IMR-90 (cell line): ENCODE measurements at regions not wholly inside any gene's neighbourhood (a gene's known extent, or its start where the extent isn't known, plus 50 kb on each side); places are given as distances from the start of the nearest gene placed in this dataset.
A peak's percentile ranks its signal among the peaks of the same experiment; 100 is the strongest.

Experiments
- ATAC-seq: fragments of 200-7000 bp; cut with Tn5 transposase; 2 replicates; pipeline ENCODE4 v1.9.1; 2020; ENCODE audit warnings: low read depth, mild to moderate bottlenecking, moderate library complexity
- BruUV-seq: library from RNA; stranded (reverse); fragments of 400-500 nt; replicated peaks from 2 replicates; lab custom pipeline; 2021; lab: Mats Ljungman, UMichigan
- CTCF ChIA-PET: fragments of 300-600 bp; formaldehyde crosslinking; extraction: SDS; loops from one replicate; lab custom pipeline; 2021; ENCODE audit warnings: antibody characterized with exemption; lab: Yijun Ruan, JAX
- POLR2A ChIA-PET: fragments of 300-600 bp; sonication (Branson Sonifier 250); formaldehyde crosslinking; loops from one replicate; lab custom pipeline; 2022; ENCODE audit warnings: antibody characterized with exemption; ENCODE audit not compliant: unreplicated experiment; lab: Charles Lee
- DNase-seq: peaks from one replicate; pipeline ENCODE4 v3.0.0; 2013
- H2AFZ ChIP-seq: replicated peaks from 2 replicates; pipeline ENCODE3; 2013; ENCODE audit warnings: low read length, mild to moderate bottlenecking; ENCODE audit not compliant: poor library complexity
- H2AK5ac ChIP-seq: 2 replicates; pipeline ENCODE4 v1.6.1; 2013; ENCODE audit warnings: low read depth, low read length, inconsistent platforms
- H2AK9ac ChIP-seq: replicated peaks from 2 replicates; pipeline ENCODE3; 2013; ENCODE audit warnings: mild to moderate bottlenecking, low read depth, low read length, moderate library complexity; ENCODE audit not compliant: poor library complexity
- H2BK120ac ChIP-seq: 2 replicates; pipeline ENCODE4 v1.6.1; 2013; ENCODE audit warnings: low read depth, low read length, inconsistent platforms
- H2BK15ac ChIP-seq: 3 replicates; pipeline ENCODE4 v1.6.1; 2013; ENCODE audit warnings: low read depth, low read length, inconsistent platforms
- H2BK20ac ChIP-seq: 2 replicates; pipeline ENCODE4 v1.6.1; 2013; ENCODE audit warnings: low read depth, mild to moderate bottlenecking, inconsistent platforms, low read length, moderate library complexity
- H2BK5ac ChIP-seq: 2 replicates; pipeline ENCODE4 v1.6.1; 2013; ENCODE audit warnings: mild to moderate bottlenecking, low read depth, low read length, inconsistent platforms; ENCODE audit not compliant: poor library complexity, severe bottlenecking
- H3K14ac ChIP-seq: replicated peaks from 2 replicates; pipeline ENCODE4 v1.6.1; 2013; ENCODE audit warnings: low read depth, low read length, inconsistent platforms
- H3K18ac ChIP-seq: 2 replicates; pipeline ENCODE4 v1.6.1; 2013; ENCODE audit warnings: low read depth, low read length, control low read depth
- H3K23ac ChIP-seq: 2 replicates; pipeline ENCODE4 v1.6.1; 2013; ENCODE audit warnings: low read depth, low read length, inconsistent platforms
- H3K27ac ChIP-seq: 2 replicates; pipeline ENCODE4 v1.5.1; 2013; ENCODE audit warnings: mild to moderate bottlenecking, control low read depth, low read length; ENCODE audit not compliant: insufficient read depth
- H3K27me3 ChIP-seq: 2 replicates; pipeline ENCODE4 v1.6.1; 2013; ENCODE audit warnings: low read length; ENCODE audit not compliant: control insufficient read depth, insufficient read depth
- H3K36me3 ChIP-seq: 2 replicates; pipeline ENCODE4 v1.6.1; 2013; ENCODE audit warnings: low read length, mixed read lengths; ENCODE audit not compliant: control insufficient read depth, insufficient read depth
- H3K4ac ChIP-seq: 2 replicates; pipeline ENCODE4 v1.6.1; 2013; ENCODE audit warnings: low read depth, low read length, inconsistent platforms
- H3K4me1 ChIP-seq: 2 replicates; pipeline ENCODE4 v1.6.1; 2013; ENCODE audit warnings: low read length, mixed read lengths; ENCODE audit not compliant: control insufficient read depth, insufficient read depth
- H3K4me2 ChIP-seq: 2 replicates; pipeline ENCODE4 v1.6.1; 2013; ENCODE audit warnings: low read depth, mild to moderate bottlenecking, control low read depth, low read length, moderate library complexity
- H3K4me3 ChIP-seq: 2 replicates; pipeline ENCODE4 v1.5.1; 2013; ENCODE audit warnings: low read depth, mild to moderate bottlenecking, control low read depth, low read length, moderate library complexity; ENCODE audit not compliant: insufficient read depth
- H3K56ac ChIP-seq: 2 replicates; pipeline ENCODE4 v1.6.1; 2013; ENCODE audit warnings: low read length, inconsistent platforms; ENCODE audit not compliant: insufficient read depth; ENCODE audit errors: extremely low read depth
- H3K79me1 ChIP-seq, 2 experiments: 2 replicates each; pipeline ENCODE4 v1.6.1; 2013; ENCODE audit warnings: low read length in 2 of 2, inconsistent platforms in 1 of 2, low read depth in 1 of 2
- H3K9ac ChIP-seq: 2 replicates; pipeline ENCODE4 v1.6.1; 2013; ENCODE audit warnings: low read depth, low read length, control low read depth
- H3K9me1 ChIP-seq: 2 replicates; pipeline ENCODE4 v1.6.1; 2013; ENCODE audit warnings: low read length, inconsistent platforms; ENCODE audit not compliant: insufficient read depth
- H3K9me3 ChIP-seq: 2 replicates; pipeline ENCODE4 v1.6.1; 2013; ENCODE audit warnings: low read length; ENCODE audit not compliant: control insufficient read depth, insufficient read depth
- H4K20me1 ChIP-seq: 2 replicates; pipeline ENCODE4 v1.6.1; 2013; ENCODE audit warnings: low read length, inconsistent platforms; ENCODE audit not compliant: insufficient read depth
- H4K5ac ChIP-seq: 2 replicates; pipeline ENCODE4 v1.6.1; 2013; ENCODE audit warnings: mild to moderate bottlenecking, low read depth, low read length, control low read depth
- H4K8ac ChIP-seq, 2 experiments: 2 replicates each; pipeline ENCODE4 v1.6.1; 2013; ENCODE audit warnings: low read depth in 2 of 2, low read length in 2 of 2, control low read depth in 1 of 2, inconsistent platforms in 1 of 2
- H4K91ac ChIP-seq: 2 replicates; pipeline ENCODE4 v1.6.1; 2013; ENCODE audit warnings: low read depth, low read length, inconsistent platforms; ENCODE audit not compliant: insufficient read depth
- BHLHE40 ChIP-seq: fragments of 150-350 bp; IDR thresholded peaks from 2 replicates; pipeline ENCODE4 v1.6.1; 2016; ENCODE audit warnings: mild to moderate bottlenecking, low read depth, low read length
- CEBPB ChIP-seq: IDR thresholded peaks from 2 replicates; pipeline ENCODE4 v1.6.1; 2012; ENCODE audit warnings: low read depth, low read length, improper control_type of control experiment
- CHD1 ChIP-seq: IDR thresholded peaks from 2 replicates; pipeline ENCODE4 v1.6.1; 2012; ENCODE audit warnings: low read depth, low read length, improper control_type of control experiment
- FOS ChIP-seq: fragments of 150-350 bp; IDR thresholded peaks from 2 replicates; pipeline ENCODE4 v1.6.1; 2016; ENCODE audit warnings: low read depth, low read length
- MAFK ChIP-seq: IDR thresholded peaks from 2 replicates; pipeline ENCODE4 v1.6.1; 2012; ENCODE audit warnings: low read depth, low read length, improper control_type of control experiment
- MAZ ChIP-seq: IDR thresholded peaks from 2 replicates; pipeline ENCODE4 v1.6.1; 2012; ENCODE audit warnings: low read depth, mild to moderate bottlenecking, low read length, improper control_type of control experiment, moderate library complexity, borderline replicate concordance
- MXI1 ChIP-seq: IDR thresholded peaks from 2 replicates; pipeline ENCODE4 v1.6.1; 2012; ENCODE audit warnings: low read depth, mild to moderate bottlenecking, low read length, moderate library complexity, borderline replicate concordance
- POLR2A ChIP-seq: IDR thresholded peaks from 2 replicates; pipeline ENCODE4 v1.6.1; 2012; ENCODE audit warnings: mild to moderate bottlenecking, low read depth, low read length
- RAD21 ChIP-seq: IDR thresholded peaks from 2 replicates; pipeline ENCODE4 v1.6.1; 2012; ENCODE audit warnings: low read length, improper control_type of control experiment
- RFX5 ChIP-seq: IDR thresholded peaks from 2 replicates; pipeline ENCODE4 v1.8.0; 2012; ENCODE audit warnings: low read depth, mild to moderate bottlenecking, low read length, moderate library complexity
- SMC3 ChIP-seq: fragments of 150-350 bp; IDR thresholded peaks from 2 replicates; pipeline ENCODE4 v1.6.1; 2016; ENCODE audit warnings: low read depth, mild to moderate bottlenecking, antibody characterized with exemption, low read length, moderate library complexity
- USF2 ChIP-seq: fragments of 150-350 bp; IDR thresholded peaks from 2 replicates; pipeline ENCODE4 v1.6.1; 2017; ENCODE audit warnings: mild to moderate bottlenecking, antibody characterized with exemption, low read length, low read depth
- WGBS, 2 experiments: methylation state at CpG; one replicate each; pipeline versions ENCODE4 v1.1.5 to v1.1.7; 2013; ENCODE audit warnings: missing lambda C conversion rate in 2 of 2; ENCODE audit not compliant: insufficient read length in 1 of 2; ENCODE audit errors: extremely low coverage in 2 of 2; 5-methylcytosine and 5-hydroxymethylcytosine counted together
- dilution Hi-C: fragments of 300-500 bp; cut with HindIII; formaldehyde crosslinking; loops from one replicate; pipeline ENCODE4 v1.14.3; 2018; ENCODE audit warnings: low sequenced_read_pairs; ENCODE audit not compliant: unreplicated experiment
- in situ Hi-C: fragments of 300-500 bp; cut with MboI; formaldehyde crosslinking; loops from 3 replicates; pipeline ENCODE4 v1.14.3; 2019; ENCODE audit warnings: low sequenced_read_pairs, inconsistent platforms, mixed read lengths
- intact Hi-C: fragments of 100-400 bp; cut with micrococcal nuclease; formaldehyde crosslinking; loops from 2 replicates; pipeline ENCODE4 v1.10.0; 2022
- TF ChIP-seq, protein P1 (sequence below): conservative IDR thresholded peaks from 2 replicates; pipeline ENCODE4 v1.5.1; 2012; ENCODE audit warnings: mild to moderate bottlenecking, low read depth, low read length, improper control_type of control experiment

DNA sequence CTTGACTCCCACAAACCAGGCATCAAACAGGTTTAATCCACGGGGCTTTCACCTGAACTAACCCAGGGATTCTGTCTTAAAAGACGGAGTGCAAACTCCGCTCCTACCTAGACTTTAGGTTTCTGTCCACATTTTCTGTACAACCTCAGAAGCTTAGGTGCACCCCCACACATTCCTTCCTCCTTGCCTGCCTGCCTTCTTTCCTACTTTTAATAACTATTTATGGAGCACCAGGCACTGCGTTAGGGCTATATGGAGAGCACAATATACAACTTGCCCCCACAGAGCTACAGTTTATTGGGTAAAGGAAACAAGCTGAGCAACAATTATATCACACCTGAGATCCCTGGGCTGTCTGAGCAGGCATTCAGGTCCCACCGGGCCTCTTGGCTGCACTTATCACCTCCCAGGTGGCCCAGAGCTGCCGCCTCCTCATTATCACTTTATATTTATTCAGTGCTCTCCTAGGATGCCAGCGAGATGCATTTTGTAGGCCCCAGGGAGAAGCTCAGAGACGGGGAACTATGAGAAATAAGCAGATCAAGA is 64.1 kb downstream of the DNTTIP2 start (continued):
- TF ChIP-seq FOS = no peak

DNA sequence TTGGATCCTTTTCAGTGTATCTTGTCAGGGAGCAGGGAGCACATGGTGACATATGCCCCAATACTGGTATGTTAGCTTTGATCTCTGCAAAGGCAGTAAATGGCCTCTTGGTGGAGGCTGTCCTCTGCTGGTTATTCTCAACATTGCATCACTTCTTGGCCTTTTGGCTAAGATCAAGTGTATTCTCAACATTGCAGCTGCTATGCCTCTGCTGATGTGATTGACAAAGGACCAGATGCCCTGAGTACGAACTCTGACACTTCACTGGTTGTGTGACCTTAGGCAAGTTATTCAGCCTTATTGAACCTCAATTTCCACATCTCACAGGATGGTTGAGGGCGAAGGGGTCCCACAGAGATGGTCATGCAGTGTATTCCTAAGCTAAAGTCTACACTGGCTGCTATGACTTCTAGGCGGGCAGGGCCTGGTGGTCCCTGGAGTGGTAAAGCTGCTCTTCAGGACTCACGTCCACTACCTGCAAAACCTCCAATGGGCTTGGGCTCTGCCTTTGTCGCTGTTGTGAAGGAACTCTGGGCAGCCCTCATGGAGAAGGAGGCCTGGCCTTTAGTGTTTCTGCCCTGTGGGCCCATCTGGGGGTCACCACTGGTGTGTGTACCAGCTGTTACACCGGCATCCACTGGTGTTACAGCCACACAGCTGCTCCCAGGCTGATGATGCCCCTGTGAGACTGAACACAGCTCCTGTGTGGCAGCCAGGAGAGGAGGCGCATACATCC is 64.8 kb downstream of the DNTTIP2 start:
- no peak overlapping the region for H3K27ac ChIP-seq
- no peaks in the 10 kb centered on the region for H3K9me3 ChIP-seq
- H3K4me2 ChIP-seq = no peak overlapping the region
- peaks cover 0 to 11% of the 10 kb centered on the region in 2 experiments; a peak in 1 of 4 replicates for H3K79me1 ChIP-seq
- H3K56ac ChIP-seq = no peak overlapping the region
- ATAC-seq (peak; percentile 88), DNase-seq (peak; percentile 84)
- peak overlapping the region; percentile 60 for H4K91ac ChIP-seq
- H2BK20ac ChIP-seq = peak overlapping the region; percentile 84
- H3K4me3 ChIP-seq = no peak overlapping the region
- H3K9me1 ChIP-seq = peaks cover 12% of the 10 kb centered on the region
- H3K4ac ChIP-seq = peak overlapping the region; percentile 74
- 0 out of 2 replicates have a peak overlapping the region, but pooled peaks have one; percentile 48 for H3K23ac ChIP-seq
- H3K36me3 ChIP-seq = no peaks in the 10 kb centered on the region
- no peak overlapping the region for H3K9ac ChIP-seq
- WGBS, 2 experiments = 80% methylated on average over 4 of the region's 7 CpGs; no CpG with 5 or more reads in 1 of the 2 experiments
- dilution Hi-C loops (no loop called here), intact Hi-C loops (loop anchor here (1.0 kb wide), 3 partner anchors 134 to 376 kb away; no protein-coding TSS in a partner anchor), in situ Hi-C loops (no loop called here)
- H2BK15ac ChIP-seq = peak overlapping the region; percentile 45; the same call in 1 of the 3 replicates
- H4K8ac ChIP-seq = peak overlapping the region in 1 of 2 experiments; percentile 49; a peak in 1 of 4 replicates
- H2BK120ac ChIP-seq = peak overlapping the region; percentile 0
- H4K20me1 ChIP-seq = 0 out of 2 replicates have a peak, but pooled peaks cover 3% of the 10 kb centered on the region
- POLR2A ChIA-PET = interaction anchor here (0.6 kb wide), 1 partner anchor 183 kb away, joined by 3 read pairs; no protein-coding TSS in a partner anchor
- H2BK5ac ChIP-seq = no peak overlapping the region
- H2AK9ac ChIP-seq = peak overlapping the region; percentile 47
- peaks cover 10% of the 10 kb centered on the region for H3K4me1 ChIP-seq
- no peak overlapping the region for H3K14ac ChIP-seq
- no peak overlapping the region for H3K18ac ChIP-seq
- H2AK5ac ChIP-seq = peak overlapping the region; percentile 97
- no peak overlapping the region for H2AFZ ChIP-seq
- TF ChIP-seq SMC3 (peak; percentile 100), POLR2A (peak; percentile 63; the same call in 1 of the 2 replicates), MXI1 (peak; percentile 38; the same call in 1 of the 2 replicates), RAD21 (peak; percentile 100), USF2 (no peak), MAFK (peak; percentile 24; the same call in 1 of the 2 replicates), MAZ (0 out of 2 replicates have a peak, but pooled peaks have one; percentile 13), BHLHE40 (no peak), RFX5 (no peak), CEBPB (peak; percentile 96), CHD1 (peak; percentile 86; the same call in 1 of the 2 replicates)
- TF ChIP-seq, protein P1, sequence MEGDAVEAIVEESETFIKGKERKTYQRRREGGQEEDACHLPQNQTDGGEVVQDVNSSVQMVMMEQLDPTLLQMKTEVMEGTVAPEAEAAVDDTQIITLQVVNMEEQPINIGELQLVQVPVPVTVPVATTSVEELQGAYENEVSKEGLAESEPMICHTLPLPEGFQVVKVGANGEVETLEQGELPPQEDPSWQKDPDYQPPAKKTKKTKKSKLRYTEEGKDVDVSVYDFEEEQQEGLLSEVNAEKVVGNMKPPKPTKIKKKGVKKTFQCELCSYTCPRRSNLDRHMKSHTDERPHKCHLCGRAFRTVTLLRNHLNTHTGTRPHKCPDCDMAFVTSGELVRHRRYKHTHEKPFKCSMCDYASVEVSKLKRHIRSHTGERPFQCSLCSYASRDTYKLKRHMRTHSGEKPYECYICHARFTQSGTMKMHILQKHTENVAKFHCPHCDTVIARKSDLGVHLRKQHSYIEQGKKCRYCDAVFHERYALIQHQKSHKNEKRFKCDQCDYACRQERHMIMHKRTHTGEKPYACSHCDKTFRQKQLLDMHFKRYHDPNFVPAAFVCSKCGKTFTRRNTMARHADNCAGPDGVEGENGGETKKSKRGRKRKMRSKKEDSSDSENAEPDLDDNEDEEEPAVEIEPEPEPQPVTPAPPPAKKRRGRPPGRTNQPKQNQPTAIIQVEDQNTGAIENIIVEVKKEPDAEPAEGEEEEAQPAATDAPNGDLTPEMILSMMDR = peak; percentile 99
- no peak overlapping the region for H4K5ac ChIP-seq
- H3K27me3 ChIP-seq = no peaks in the 10 kb centered on the region
- CTCF ChIA-PET = interaction anchor here (0.6 to 3.4 kb wide), 31 partner anchors 8 to 509 kb away, joined by 3 to 38 read pairs (median 4); partner anchors contain the start of genes BCAR3 and FNBP1L
- no TSS peak for BruUV-seq
